ENCODE measurements at regions not wholly inside any gene's neighbourhood (a gene's known extent, or its start where the extent isn't known, plus 50 kb on each side); places are given as distances from the start of the nearest gene placed in this dataset.

DNA sequence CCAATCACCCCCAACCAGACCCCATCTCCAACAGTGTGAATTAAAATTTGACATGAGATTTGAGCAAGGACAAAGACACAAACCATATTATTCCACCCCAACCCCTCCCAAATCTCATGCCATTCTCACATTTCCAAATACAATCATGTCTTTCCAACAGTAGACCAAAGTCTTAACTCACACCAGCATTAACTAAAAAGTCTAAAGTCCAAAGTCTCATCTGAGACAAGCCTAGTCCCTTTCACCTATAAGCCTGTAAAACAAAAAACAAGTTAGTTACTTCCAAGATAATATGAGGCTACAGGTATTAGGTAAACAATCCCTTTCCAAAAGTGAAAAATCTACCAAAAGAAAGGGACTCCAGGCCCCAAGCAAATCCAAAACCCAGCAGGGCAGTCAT, 140.6 kb upstream of the NR4A3 start:
- TF ChIP-seq CTCF (IDR thresholded peaks at IDR 0.05) (no peak), POLR2A (IDR thresholded peaks at IDR 0.05) (no peak)
